ENCODE measurements at regions not wholly inside any gene's neighbourhood (a gene's known extent, or its start where the extent isn't known, plus 50 kb on each side); places are given as distances from the start of the nearest gene placed in this dataset.
A peak's percentile ranks its signal among the peaks of the same experiment; 100 is the strongest.

DNA sequence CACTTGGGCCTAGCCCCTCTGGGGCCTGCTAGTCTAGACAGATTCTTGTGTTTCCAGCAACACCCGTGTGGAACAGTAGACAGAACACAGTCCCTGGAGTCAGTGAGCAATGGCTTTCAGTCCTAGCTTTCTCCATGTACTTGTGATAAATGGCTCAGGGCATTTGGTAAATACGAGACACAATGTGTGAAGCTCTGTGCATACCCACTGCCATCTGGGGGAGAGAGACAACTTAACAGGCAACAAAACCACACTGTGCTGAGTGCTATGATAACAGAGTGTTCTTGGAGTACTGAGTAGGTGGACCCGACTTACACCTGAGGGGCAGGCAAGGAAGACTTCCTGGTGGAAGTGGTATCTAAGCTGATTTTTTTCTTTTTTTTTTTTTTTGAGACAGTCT, 86.3 kb upstream of the TBX3 start:
- DNase-seq (ENCODE audit: low read depth in 2 of 2), result no peak
- no peak overlapping the region for H3K27ac ChIP-seq (ENCODE audit: insufficient read depth, low read length)
- H3K4me1 ChIP-seq (ENCODE audit: control insufficient read depth, extremely low read depth, insufficient read depth, low read length), result no peaks in the 10 kb centered on the region
- no peak overlapping the region for H3K4me2 ChIP-seq (ENCODE audit: extremely low read depth, insufficient read depth, low read length)
- H2AFZ ChIP-seq (ENCODE audit: low read length), result no peak overlapping the region
- no peaks in the 10 kb centered on the region for H3K36me3 ChIP-seq (ENCODE audit: control insufficient read depth, insufficient read depth, low read length)
- H4K20me1 ChIP-seq (ENCODE audit: control insufficient read depth, extremely low read depth, insufficient read depth, low read length), result no peaks in the 10 kb centered on the region
- no peaks in the 10 kb centered on the region for H3K27me3 ChIP-seq (ENCODE audit: control insufficient read depth, insufficient read depth, low read length)
- no peaks in the 10 kb centered on the region for H3K79me2 ChIP-seq (ENCODE audit: control insufficient read depth, insufficient read depth, low read length)
- no peaks in the 10 kb centered on the region for H3K9me3 ChIP-seq (ENCODE audit: control insufficient read depth, insufficient read depth, low read depth, low read length)
- no peak overlapping the region for H3K4me3 ChIP-seq (replicated peaks in 1 of 4; ENCODE audit: control extremely low read depth in 1 of 4, insufficient read depth in 1 of 4, low read depth in 3 of 4, low read length in 4 of 4)
- H3K9ac ChIP-seq (ENCODE audit: insufficient read depth, low read length), result no peak overlapping the region
- TF ChIP-seq EZH2 (IDR thresholded peaks at IDR 0.05; ENCODE audit: low read length, missing control alignments), result no peak
- TF ChIP-seq, protein P1, sequence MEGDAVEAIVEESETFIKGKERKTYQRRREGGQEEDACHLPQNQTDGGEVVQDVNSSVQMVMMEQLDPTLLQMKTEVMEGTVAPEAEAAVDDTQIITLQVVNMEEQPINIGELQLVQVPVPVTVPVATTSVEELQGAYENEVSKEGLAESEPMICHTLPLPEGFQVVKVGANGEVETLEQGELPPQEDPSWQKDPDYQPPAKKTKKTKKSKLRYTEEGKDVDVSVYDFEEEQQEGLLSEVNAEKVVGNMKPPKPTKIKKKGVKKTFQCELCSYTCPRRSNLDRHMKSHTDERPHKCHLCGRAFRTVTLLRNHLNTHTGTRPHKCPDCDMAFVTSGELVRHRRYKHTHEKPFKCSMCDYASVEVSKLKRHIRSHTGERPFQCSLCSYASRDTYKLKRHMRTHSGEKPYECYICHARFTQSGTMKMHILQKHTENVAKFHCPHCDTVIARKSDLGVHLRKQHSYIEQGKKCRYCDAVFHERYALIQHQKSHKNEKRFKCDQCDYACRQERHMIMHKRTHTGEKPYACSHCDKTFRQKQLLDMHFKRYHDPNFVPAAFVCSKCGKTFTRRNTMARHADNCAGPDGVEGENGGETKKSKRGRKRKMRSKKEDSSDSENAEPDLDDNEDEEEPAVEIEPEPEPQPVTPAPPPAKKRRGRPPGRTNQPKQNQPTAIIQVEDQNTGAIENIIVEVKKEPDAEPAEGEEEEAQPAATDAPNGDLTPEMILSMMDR (conservative IDR thresholded peaks at IDR 0.05 in 1 of 2, IDR thresholded peaks at IDR 0.05 in 1 of 2; ENCODE audit: low read depth in 1 of 2, low read length in 2 of 2), result no peak

DNA sequence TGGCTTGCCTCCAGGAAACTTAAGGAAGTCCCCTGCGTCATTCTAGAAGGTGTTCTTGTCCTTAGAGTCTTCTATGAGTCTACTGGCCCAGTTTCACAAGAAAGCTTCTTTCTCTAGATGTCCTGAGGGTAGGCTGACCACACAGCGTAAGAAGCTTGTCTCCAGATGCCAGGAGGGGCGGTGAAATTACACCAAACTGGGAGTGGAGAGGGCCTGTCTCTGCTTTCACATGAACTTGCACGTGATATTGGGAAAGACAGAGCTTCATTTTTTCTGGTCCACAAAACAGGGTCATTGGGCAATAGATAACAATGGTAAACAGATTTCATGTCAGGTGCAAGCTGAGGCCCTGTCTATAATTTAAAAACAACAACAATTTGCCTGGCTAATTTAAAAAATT, 85.7 kb upstream of the TBX3 start:
- Histone ChIP-seq H3K27ac (ENCODE audit: insufficient read depth, low read length) (no peak overlapping the region), H3K36me3 (ENCODE audit: control insufficient read depth, insufficient read depth, low read length) (no peaks in the 10 kb centered on the region), H3K9ac (ENCODE audit: insufficient read depth, low read length) (no peak overlapping the region), H2AFZ (ENCODE audit: low read length) (no peak overlapping the region), H3K27me3 (ENCODE audit: control insufficient read depth, insufficient read depth, low read length) (no peaks in the 10 kb centered on the region), H3K4me3 (replicated peaks in 1 of 4; ENCODE audit: control extremely low read depth in 1 of 4, insufficient read depth in 1 of 4, low read depth in 3 of 4, low read length in 4 of 4) (no peak overlapping the region), H3K79me2 (ENCODE audit: control insufficient read depth, insufficient read depth, low read length) (no peaks in the 10 kb centered on the region), H3K4me2 (ENCODE audit: extremely low read depth, insufficient read depth, low read length) (no peak overlapping the region), H4K20me1 (ENCODE audit: control insufficient read depth, extremely low read depth, insufficient read depth, low read length) (no peaks in the 10 kb centered on the region), H3K9me3 (ENCODE audit: control insufficient read depth, insufficient read depth, low read depth, low read length) (no peaks in the 10 kb centered on the region), H3K4me1 (ENCODE audit: control insufficient read depth, extremely low read depth, insufficient read depth, low read length) (no peaks in the 10 kb centered on the region)
- DNase-seq (ENCODE audit: low read depth in 2 of 2), result peak in 1 of 2 donors; percentile 18
- TF ChIP-seq, protein P1 (conservative IDR thresholded peaks at IDR 0.05 in 1 of 2, IDR thresholded peaks at IDR 0.05 in 1 of 2; ENCODE audit: low read depth in 1 of 2, low read length in 2 of 2), result no peak
- no peak for TF ChIP-seq EZH2 (IDR thresholded peaks at IDR 0.05; ENCODE audit: low read length, missing control alignments)

DNA sequence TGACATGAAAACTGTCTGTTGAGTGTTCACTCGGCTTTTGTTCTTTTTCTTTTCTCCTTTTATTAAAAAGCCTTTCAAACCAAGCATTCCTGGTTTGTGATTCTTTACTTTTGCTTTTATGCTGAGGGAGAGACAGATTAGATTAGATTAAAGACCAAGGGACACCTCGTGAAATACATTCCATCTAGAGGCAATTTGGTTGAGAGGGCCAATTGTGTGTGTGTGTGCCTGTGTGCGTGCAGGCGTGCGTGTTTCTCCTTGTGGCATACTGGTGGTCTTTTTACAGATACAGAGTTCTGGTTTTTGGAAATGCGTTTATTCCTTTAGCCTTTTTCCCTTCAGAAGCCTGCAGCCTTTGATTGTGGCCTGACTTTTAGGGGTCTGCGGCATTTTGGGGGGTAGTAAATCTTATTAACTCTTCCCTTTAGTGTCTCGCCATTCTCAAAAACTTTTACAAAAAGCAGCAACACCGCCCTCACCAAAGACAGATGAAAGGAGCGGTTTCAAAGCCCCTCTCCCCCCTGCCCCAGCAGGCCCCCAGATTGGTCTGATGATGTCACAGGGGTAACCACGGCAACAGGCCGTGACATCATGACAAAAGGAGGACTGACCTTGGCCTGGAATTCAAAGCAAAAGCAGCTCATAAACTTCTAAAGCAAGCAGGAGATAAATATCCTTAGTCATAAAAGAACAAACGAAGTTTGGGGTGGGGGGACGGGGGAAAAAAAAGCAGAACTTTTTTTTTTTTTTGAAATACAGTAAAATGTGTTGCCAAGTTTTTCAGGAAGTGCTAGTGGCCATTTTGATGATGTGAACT, 84.1 kb upstream of the TBX3 start:
- DNase-seq (ENCODE audit: low read depth in 2 of 2), result no peak
- Histone ChIP-seq H4K20me1 (ENCODE audit: control insufficient read depth, extremely low read depth, insufficient read depth, low read length) (no peaks in the 10 kb centered on the region), H3K27ac (ENCODE audit: insufficient read depth, low read length) (no peak overlapping the region), H3K27me3 (ENCODE audit: control insufficient read depth, insufficient read depth, low read length) (no peaks in the 10 kb centered on the region), H3K36me3 (ENCODE audit: control insufficient read depth, insufficient read depth, low read length) (no peaks in the 10 kb centered on the region), H3K9ac (ENCODE audit: insufficient read depth, low read length) (no peak overlapping the region), H3K4me1 (ENCODE audit: control insufficient read depth, extremely low read depth, insufficient read depth, low read length) (no peaks in the 10 kb centered on the region), H3K79me2 (ENCODE audit: control insufficient read depth, insufficient read depth, low read length) (no peaks in the 10 kb centered on the region), H3K4me3 (replicated peaks in 1 of 4; ENCODE audit: control extremely low read depth in 1 of 4, insufficient read depth in 1 of 4, low read depth in 3 of 4, low read length in 4 of 4) (no peak overlapping the region), H3K4me2 (ENCODE audit: extremely low read depth, insufficient read depth, low read length) (peak overlapping the region; percentile 8), H3K9me3 (ENCODE audit: control insufficient read depth, insufficient read depth, low read depth, low read length) (no peaks in the 10 kb centered on the region), H2AFZ (ENCODE audit: low read length) (peak overlapping the region; percentile 66)
- TF ChIP-seq, protein P1 (conservative IDR thresholded peaks at IDR 0.05 in 1 of 2, IDR thresholded peaks at IDR 0.05 in 1 of 2; ENCODE audit: low read depth in 1 of 2, low read length in 2 of 2), result no peak
- no peak for TF ChIP-seq EZH2 (IDR thresholded peaks at IDR 0.05; ENCODE audit: low read length, missing control alignments)

Measured in fibroblast of lung (primary cell).